Transverse colon (tissue), 4 donors: ENCODE measurements at regions not wholly inside any gene's neighbourhood (a gene's known extent, or its start where the extent isn't known, plus 50 kb on each side); places are given as distances from the start of the nearest gene placed in this dataset.

Experiments used
- EP300 ChIP-seq: sonication (generic); formaldehyde crosslinking; IDR thresholded peaks from one replicate; pipeline ENCODE4 v1.6.1; 2017; ENCODE audit warnings: antibody characterized with exemption, low read depth
- POLR2A ChIP-seq: fragments of 450-650 bp; IDR thresholded peaks from one replicate; pipeline ENCODE4 v1.6.1; 2016; ENCODE audit warnings: antibody characterized with exemption, mild to moderate bottlenecking, moderate library complexity
- POLR2AphosphoS5 ChIP-seq, 3 donors: sonication (generic); formaldehyde crosslinking; IDR thresholded peaks; one replicate each; pipeline ENCODE4 v1.6.1; 2016; ENCODE audit warnings: antibody characterized with exemption in 3 of 3
- TF ChIP-seq, protein P1 (sequence below), 5 experiments: fragments of 200-600 bp in 3 of 5; fragments of 450-650 bp in 2 of 5; sonication (generic) in 3 of 5; IDR thresholded peaks; 1 replicate in 2 of 5; 2 replicates in 3 of 5; pipeline ENCODE4 v1.5.1; 2016 to 2017; ENCODE audit warnings: antibody characterized with exemption in 5 of 5, inconsistent platforms in 3 of 5, mild to moderate bottlenecking in 2 of 5, moderate library complexity in 1 of 5

DNA sequence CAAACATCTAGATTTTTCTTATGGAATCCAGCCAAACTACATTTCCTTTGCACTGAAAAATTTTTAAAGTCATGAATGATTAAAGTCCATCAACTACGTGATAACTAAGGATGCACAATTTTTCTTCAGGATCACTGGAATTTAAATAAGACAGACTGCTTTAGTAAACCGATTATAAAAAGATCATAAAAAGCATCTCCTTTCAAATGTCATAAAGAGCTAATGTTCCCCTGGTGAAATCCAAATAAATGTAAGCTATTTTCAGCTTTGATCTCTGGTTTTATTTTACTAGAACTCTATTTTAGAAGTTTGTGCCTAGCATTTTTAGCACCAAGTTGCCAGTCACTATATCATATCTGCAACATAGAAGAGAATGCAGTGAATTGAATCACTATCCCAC lies 460.8 kb downstream of the RFC3 start:
- TF ChIP-seq POLR2A (no peak), POLR2AphosphoS5 (IDR thresholded peaks at IDR 0.05) (no peak), EP300 (no peak)
- TF ChIP-seq, protein P1, sequence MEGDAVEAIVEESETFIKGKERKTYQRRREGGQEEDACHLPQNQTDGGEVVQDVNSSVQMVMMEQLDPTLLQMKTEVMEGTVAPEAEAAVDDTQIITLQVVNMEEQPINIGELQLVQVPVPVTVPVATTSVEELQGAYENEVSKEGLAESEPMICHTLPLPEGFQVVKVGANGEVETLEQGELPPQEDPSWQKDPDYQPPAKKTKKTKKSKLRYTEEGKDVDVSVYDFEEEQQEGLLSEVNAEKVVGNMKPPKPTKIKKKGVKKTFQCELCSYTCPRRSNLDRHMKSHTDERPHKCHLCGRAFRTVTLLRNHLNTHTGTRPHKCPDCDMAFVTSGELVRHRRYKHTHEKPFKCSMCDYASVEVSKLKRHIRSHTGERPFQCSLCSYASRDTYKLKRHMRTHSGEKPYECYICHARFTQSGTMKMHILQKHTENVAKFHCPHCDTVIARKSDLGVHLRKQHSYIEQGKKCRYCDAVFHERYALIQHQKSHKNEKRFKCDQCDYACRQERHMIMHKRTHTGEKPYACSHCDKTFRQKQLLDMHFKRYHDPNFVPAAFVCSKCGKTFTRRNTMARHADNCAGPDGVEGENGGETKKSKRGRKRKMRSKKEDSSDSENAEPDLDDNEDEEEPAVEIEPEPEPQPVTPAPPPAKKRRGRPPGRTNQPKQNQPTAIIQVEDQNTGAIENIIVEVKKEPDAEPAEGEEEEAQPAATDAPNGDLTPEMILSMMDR (IDR thresholded peaks at IDR 0.05), result no peak
